ENCODE measurements at regions not wholly inside any gene's neighbourhood (a gene's known extent, or its start where the extent isn't known, plus 50 kb on each side); places are given as distances from the start of the nearest gene placed in this dataset.

DNA sequence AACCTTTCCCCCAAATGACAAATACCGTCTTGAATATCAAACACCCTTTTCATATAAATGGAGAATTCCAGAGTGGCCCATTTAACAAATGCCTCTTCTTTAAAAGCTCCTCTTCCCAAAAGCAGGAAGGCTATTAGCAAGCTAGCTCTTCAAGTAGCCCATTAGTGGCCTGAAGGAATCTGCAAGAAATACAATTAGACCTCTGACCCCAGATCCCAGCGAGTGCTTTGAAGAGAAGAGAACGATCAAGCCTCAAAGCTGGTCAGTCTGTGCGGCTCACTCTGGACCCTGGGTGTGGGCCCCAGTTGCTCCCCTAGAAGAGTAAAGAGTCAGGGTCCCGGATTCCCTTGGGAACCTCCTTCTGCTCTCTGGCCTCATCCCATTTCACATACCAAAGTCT is 325.6 kb downstream of the NUAK1 start:
- Mint-ChIP-seq H3K4me1 (ENCODE audit: insufficient read depth, unreplicated experiment) (no peaks in the 10 kb centered on the region), H3K4me3 (ENCODE audit: unreplicated experiment) (no peak overlapping the region), H3K27me3 (ENCODE audit: insufficient read depth, unreplicated experiment) (no peaks in the 10 kb centered on the region), H3K36me3 (ENCODE audit: insufficient read depth, unreplicated experiment) (no peaks in the 10 kb centered on the region), H3K27ac (ENCODE audit: low read depth, unreplicated experiment) (no peak overlapping the region), H3K9me3 (ENCODE audit: unreplicated experiment) (peaks cover 8% of the 10 kb centered on the region)
- TF ChIP-seq CTCF (IDR thresholded peaks at IDR 0.05; ENCODE audit: unreplicated experiment), result no peak
- ChIA-PET POLR2A (interaction anchor here (0.6 kb wide), 1 partner anchor 457 kb away, joined by 3 read pairs; no protein-coding TSS in a partner anchor), CTCF (no interaction called here)
- intact Hi-C loops (cut with micrococcal nuclease), result no loop called here
- no peak for DNase-seq (ENCODE audit: unreplicated experiment)
- no TSS peak for BruUV-seq (replicated peaks)

DNA sequence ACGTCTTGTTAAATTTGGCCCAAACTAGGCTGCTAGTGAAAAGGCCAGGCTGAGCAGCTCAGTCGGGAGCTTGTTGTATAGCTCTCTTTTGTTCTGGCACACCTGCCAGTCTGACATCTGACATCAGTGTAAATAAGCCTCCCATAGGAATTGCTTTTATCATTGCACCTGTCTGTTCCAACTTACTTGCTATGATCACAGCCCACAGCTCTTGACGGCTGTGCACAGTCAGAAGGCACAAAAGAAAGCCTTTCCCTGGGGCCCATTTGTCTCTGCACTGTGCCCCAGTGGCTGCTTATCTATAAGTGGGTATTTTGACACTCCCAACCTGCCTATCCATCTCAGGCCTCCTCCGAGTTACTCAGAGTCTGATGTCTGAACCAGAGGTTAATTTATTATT is 324.5 kb downstream of the NUAK1 start:
- no peaks in the 10 kb centered on the region for H3K27me3 Mint-ChIP-seq (ENCODE audit: insufficient read depth, unreplicated experiment)
- no peaks in the 10 kb centered on the region for H3K36me3 Mint-ChIP-seq (ENCODE audit: insufficient read depth, unreplicated experiment)
- CTCF ChIA-PET, result interaction anchor here (1.0 kb wide), 1 partner anchor 390 kb away, joined by 3 read pairs; no protein-coding TSS in a partner anchor
- no peak for DNase-seq (ENCODE audit: unreplicated experiment)
- POLR2A ChIA-PET, result no interaction called here
- H3K9me3 Mint-ChIP-seq (ENCODE audit: unreplicated experiment), result peaks cover 8% of the 10 kb centered on the region
- no peak overlapping the region for H3K4me3 Mint-ChIP-seq (ENCODE audit: unreplicated experiment)
- TF ChIP-seq CTCF (IDR thresholded peaks at IDR 0.05; ENCODE audit: unreplicated experiment), result no peak
- no peak overlapping the region for H3K27ac Mint-ChIP-seq (ENCODE audit: low read depth, unreplicated experiment)
- H3K4me1 Mint-ChIP-seq (ENCODE audit: insufficient read depth, unreplicated experiment), result peaks cover 9% of the 10 kb centered on the region
- BruUV-seq (replicated peaks), result no TSS peak
- intact Hi-C loops (cut with micrococcal nuclease), result no loop called here

- Mint-ChIP-seq H3K27ac (ENCODE audit: low read depth, unreplicated experiment) (no peak overlapping the region), H3K27me3 (ENCODE audit: insufficient read depth, unreplicated experiment) (no peaks in the 10 kb centered on the region), H3K9me3 (ENCODE audit: unreplicated experiment) (no peaks in the 10 kb centered on the region), H3K36me3 (ENCODE audit: insufficient read depth, unreplicated experiment) (no peaks in the 10 kb centered on the region), H3K4me1 (ENCODE audit: insufficient read depth, unreplicated experiment) (peaks cover 28% of the 10 kb centered on the region), H3K4me3 (ENCODE audit: unreplicated experiment) (no peak overlapping the region)
- intact Hi-C loops (cut with micrococcal nuclease), result no loop called here
- TF ChIP-seq CTCF (IDR thresholded peaks at IDR 0.05; ENCODE audit: unreplicated experiment), result no peak
- no peak for DNase-seq (ENCODE audit: unreplicated experiment)
- POLR2A ChIA-PET, result interaction anchor here (1.4 kb wide), 1 partner anchor 13 kb away, joined by 4 read pairs; no protein-coding TSS in a partner anchor
- CTCF ChIA-PET, result no interaction called here
- no TSS peak for BruUV-seq (replicated peaks)
Measured at GRCh38 chr12:105819549-105819948, 319.2 kb downstream of the NUAK1 start.

- Mint-ChIP-seq H3K27me3 (ENCODE audit: insufficient read depth, unreplicated experiment) (no peaks in the 10 kb centered on the region), H3K36me3 (ENCODE audit: insufficient read depth, unreplicated experiment) (no peaks in the 10 kb centered on the region), H3K9me3 (ENCODE audit: unreplicated experiment) (no peaks in the 10 kb centered on the region), H3K27ac (ENCODE audit: low read depth, unreplicated experiment) (peak overlapping the region; percentile 20), H3K4me1 (ENCODE audit: insufficient read depth, unreplicated experiment) (peaks cover 28% of the 10 kb centered on the region), H3K4me3 (ENCODE audit: unreplicated experiment) (no peak overlapping the region)
- ChIA-PET POLR2A (interaction anchor here (0.6 to 1.4 kb wide), 4 partner anchors 12 to 318 kb away, joined by 3 to 4 read pairs (median 4); partner anchors contain the start of gene NUAK1), CTCF (no interaction called here)
- intact Hi-C loops (cut with micrococcal nuclease), result no loop called here
- no peak for TF ChIP-seq CTCF (IDR thresholded peaks at IDR 0.05; ENCODE audit: unreplicated experiment)
- DNase-seq (ENCODE audit: unreplicated experiment), result peak; percentile 55
- BruUV-seq (replicated peaks), result no TSS peak
Measured at GRCh38 chr12:105820429-105821125, 318.2 kb downstream of the NUAK1 start.

Data from MCF 10A (cell line).